Lower leg skin (tissue), 3 donors: ENCODE measurements at regions not wholly inside any gene's neighbourhood (a gene's known extent, or its start where the extent isn't known, plus 50 kb on each side); places are given as distances from the start of the nearest gene placed in this dataset.

Experiments
- CTCF ChIP-seq, 3 donors: fragments of 450-650 bp; IDR thresholded peaks; one replicate each; pipeline ENCODE4 v1.5.1; 2016; ENCODE audit warnings: antibody characterized with exemption in 3 of 3, mild to moderate bottlenecking in 3 of 3, moderate library complexity in 2 of 3
- POLR2A ChIP-seq, 2 donors: fragments of 450-650 bp; IDR thresholded peaks; one replicate each; pipeline ENCODE4 v1.6.1; 2016 to 2017; ENCODE audit warnings: antibody characterized with exemption in 2 of 2, mild to moderate bottlenecking in 1 of 2, moderate library complexity in 1 of 2

GRCh38 chr6:134849920-134850447 lies 99.9 kb downstream of the ALDH8A1 start:
- no peak for TF ChIP-seq CTCF (IDR thresholded peaks at IDR 0.05)
- TF ChIP-seq POLR2A (IDR thresholded peaks at IDR 0.05), result no peak
